Stimulated activated CD4-positive, alpha-beta T cell treated with anti-CD3 and anti-CD28 coated beads, Interleukin-12 subunit alpha, Interleukin-12 subunit beta, amount 100 ng/mL, for 48 hours (primary cell): ENCODE measurements at regions not wholly inside any gene's neighbourhood (a gene's known extent, or its start where the extent isn't known, plus 50 kb on each side); places are given as distances from the start of the nearest gene placed in this dataset.
"Not testable (repeated sequence)": the region's sequence is repeated elsewhere in the genome, so short reads cannot be mapped to it uniquely, and the experiment has no call there.

Source experiments
- DNase-seq, 3 donors: peaks; one replicate each; pipeline ENCODE4 v3.0.0-alpha.2; 2020; ENCODE audit warnings: low read depth in 2 of 3, low spot score in 1 of 3

GRCh38 chr2:200101922-200102321 is 146.5 kb downstream of the MAIP1 start:
- DNase-seq: no peak

DNA sequence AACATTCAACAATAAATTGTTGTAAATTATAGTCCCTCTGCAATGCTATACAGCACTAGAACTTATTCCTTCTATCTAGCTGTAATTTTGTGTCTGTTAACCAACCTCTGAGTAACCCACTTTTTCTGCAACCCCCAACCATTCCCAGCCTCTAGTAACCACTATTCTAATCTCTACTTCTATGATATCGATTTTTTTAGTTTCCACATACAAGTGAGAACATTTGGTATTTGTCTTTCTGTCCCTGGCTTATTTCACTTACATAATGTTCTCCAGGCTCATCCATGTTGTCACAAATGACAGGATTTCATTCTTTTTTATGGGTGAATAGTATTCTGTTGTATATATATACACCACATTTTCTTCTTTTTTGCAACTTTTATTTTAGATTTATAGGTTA is 147.6 kb downstream of the MAIP1 start:
- DNase-seq: no peak

DNA sequence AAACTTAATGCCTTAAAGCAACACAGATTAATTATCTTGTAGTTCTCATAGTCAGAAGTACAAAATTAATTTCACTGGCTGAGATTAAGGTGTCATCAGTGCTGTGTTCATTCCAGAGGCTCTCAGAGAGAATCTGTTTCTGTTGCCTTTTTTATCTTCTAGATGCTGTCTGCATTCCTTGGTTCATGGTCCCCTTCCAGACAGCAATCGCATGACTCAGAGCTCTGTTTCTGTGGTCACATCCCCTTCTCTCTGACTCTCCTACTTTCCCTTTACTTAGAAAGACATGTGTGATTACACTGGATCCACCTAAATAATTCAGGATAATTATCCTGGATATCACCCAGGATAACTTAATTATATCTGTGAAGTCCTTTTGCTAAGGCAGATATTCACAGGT is 148.6 kb downstream of the MAIP1 start:
- no peak for DNase-seq

GRCh38 chr2:200107514-200108217 is 152.3 kb downstream of the MAIP1 start:
- DNase-seq: no peak

DNA sequence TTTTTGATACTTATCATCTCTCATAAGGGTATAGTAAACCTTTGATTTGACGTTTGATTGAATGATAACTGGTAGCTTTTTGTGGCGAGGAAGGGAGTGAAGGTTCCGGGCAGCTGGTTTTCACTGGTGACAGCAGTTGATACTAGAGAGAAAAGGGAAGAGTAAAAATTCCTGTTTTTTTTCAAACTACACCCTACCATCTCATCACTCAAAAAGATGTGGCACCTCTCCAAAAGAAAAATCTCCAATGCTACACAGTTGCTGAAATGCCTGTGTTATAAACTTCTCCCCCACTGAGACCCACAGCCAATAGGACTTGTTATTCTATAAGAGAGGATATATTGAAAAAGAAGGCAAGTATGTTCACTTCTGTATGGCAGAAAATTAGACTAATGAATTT is 154.0 kb downstream of the MAIP1 start:
- no peak for DNase-seq

DNA sequence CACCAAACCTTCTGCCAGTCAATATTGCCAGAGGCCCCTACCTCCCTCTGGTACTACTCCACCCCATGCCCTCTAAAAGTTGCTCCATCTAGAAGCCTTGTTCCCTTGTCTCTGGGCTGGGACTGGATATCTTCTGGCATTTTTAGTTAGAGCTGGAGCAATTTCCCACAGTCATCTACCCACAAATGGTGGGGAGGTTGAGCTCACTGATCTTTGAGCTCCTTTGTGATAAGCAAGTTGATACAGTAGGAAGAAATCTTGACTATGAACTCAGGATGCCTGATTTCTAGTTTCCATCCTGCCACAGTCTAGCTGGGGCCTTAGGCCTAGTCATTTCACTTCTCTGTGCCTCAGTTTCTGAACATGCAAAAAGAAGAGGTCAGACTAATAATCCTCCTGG is 155.0 kb downstream of the MAIP1 start:
- no peak for DNase-seq

DNA sequence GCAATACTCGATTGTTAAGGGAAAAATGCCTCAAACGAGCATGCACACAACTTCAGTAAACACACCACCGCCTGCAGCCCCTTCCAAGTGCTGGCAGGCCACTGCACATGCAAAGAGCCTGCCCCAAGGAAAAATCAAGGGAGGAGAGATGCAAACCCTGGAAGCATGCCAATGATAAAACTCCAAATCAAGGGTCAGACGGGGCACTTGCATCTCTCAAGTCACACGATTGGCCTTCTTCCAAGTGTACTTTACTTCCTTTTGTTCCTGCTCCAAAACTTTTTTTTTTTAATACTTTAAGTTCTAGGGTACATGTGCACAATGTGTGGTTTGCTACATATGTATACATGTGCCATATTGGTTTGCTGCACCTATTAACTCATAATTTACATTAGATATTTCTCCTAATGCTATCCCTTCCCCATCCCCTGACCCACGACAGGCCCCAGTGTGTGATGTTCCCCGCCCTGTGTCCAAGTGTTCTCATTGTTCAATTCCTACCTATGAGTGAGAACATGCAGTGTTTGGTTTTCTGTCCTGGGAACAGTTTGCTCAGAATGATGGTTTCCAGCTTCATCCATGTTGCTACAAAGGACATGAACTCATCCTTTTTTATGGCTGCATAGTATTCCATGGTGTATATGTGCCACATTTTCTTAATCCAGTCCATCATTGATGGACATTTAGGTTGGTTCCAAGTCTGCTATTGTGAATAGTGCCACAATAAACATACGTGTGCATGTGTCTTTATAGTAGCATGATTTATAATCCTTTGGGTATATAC is 157.8 kb downstream of the MAIP1 start:
- DNase-seq: not testable (repeated sequence)

GRCh38 chr2:200119236-200119635 is 163.9 kb downstream of the MAIP1 start:
- no peak for DNase-seq

DNA sequence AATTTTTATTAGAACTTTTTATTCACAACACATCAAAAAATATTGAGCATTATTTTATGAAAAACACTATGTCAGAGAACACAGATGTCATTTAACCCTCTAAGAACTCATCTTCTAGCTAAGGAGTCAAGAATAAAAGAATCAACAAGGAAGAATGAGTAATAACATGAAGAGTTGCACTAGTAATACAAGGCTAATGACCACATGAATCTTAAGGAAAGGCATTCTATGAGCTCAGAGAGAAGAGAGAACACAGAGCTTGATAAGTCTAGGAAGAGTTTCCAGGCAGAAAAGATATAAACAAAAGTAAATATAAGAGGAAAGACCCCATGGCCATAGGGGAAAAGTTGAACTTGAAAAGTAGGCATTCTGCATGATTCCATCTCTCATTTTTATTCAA is 166.5 kb downstream of the MAIP1 start:
- no peak for DNase-seq

- DNase-seq: no peak
Observed at GRCh38 chr2:200122683-200123082, 167.3 kb downstream of the MAIP1 start.

DNA sequence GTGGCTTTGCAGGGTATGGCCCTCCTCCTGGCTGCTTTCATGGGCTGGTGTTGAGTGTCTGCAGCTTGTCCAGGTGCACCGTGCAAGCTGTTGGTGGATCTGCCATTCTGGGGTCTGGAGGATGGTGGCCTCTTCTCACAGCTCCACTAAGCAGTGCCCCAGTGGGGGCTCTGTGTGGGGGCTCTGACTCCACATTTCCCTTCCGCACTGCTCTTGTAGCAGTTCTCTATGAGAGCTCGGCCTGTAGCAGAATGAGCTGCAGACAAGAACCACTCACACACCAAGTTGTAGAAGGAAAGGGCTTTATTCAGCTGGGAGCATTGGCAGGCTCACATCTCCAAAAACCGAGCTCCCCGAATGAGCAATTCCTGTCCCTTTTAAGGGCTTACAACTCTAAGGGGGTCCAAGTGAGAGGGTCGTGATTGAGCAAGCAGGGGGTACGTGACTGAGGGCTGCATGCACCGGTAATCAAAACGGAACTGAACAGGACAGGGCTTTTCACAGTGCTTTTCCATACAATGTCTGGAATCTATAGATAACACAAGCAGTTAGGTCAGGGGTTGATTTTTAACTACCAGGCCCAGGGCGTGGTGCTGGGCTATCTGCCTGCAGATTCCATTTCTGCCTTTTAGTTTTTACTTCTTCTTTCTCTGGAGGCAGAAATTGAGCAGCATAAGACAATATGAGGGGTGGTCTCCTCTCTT is 169.4 kb downstream of the MAIP1 start:
- DNase-seq: not testable (repeated sequence)

DNA sequence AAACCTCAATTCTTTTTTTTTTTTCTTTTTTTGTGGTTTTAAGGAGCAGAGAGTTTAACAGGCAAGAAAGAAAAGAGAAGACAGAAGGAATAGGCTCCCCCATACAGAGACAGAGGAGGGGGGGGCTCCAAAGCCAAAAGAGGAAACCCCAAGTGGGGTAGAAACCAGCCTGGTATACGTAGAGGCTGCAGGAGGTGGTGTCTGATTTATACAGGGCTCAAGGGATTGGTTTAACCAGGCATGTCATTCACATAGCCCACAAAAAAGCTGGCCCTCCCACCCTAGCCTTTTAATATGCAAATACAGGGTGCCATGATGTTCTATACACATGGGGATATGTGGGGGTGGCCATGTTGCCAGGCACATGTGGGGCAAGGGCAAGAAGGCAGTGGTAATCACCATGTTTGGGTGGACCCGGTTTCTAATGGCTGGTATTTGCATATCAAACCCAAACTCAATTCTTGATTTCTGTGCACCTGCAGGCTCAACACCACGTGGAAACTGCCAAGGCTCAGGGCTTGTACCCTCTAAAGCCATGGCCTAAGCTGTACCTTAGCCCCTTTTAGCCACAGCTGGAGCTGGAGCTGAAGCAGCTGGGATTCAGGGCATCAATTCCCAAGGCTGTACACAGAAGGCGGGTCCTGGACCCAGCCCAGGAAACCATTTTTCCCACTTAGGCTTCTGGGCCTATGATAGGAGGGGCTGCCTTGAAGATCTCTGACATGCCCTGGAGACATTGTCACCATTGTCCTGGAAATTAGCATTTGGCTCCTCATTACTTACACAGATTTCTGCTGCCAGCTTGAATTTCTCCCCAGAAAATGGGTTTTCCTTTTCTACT is 170.3 kb downstream of the MAIP1 start:
- DNase-seq: no peak

DNA sequence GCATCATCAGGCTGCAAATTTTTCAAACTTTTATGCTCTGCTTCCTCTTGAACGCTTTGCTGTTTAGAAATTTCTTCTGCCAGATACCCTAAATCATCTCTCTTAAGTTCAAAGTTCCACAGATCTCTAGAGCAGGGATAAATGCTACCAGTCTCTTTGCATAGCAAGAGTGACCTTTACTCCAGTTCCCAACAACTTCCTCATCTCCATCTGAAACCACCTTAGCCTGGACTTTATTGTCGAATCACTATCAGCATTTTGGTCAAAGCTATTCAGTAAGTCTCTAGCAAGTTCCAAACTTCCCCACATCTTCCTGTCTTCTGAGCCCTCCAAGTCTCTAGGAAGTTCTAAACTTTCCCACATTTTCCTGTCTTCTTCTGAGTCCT is 170.9 kb downstream of the MAIP1 start:
- not testable (repeated sequence) for DNase-seq

DNA sequence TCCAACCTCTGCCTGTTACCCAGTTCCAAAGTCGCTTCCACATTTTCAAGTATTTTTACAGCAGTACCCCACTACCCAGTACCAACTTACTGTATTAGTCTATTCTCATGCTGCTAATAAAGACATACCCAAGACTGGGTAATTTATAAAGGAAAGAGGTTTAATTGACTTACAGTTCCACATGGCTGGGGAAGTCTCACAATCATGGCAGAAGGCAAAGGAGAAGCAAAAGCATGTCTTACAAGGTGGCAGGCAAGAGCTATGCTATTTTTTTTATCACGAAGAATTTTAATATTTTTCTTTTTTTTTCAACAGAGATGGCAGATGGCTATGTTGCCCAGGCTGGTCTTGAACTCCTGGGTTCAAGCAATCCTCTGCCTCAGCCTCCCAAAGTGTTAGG is 171.3 kb downstream of the MAIP1 start:
- not testable (repeated sequence) for DNase-seq

DNA sequence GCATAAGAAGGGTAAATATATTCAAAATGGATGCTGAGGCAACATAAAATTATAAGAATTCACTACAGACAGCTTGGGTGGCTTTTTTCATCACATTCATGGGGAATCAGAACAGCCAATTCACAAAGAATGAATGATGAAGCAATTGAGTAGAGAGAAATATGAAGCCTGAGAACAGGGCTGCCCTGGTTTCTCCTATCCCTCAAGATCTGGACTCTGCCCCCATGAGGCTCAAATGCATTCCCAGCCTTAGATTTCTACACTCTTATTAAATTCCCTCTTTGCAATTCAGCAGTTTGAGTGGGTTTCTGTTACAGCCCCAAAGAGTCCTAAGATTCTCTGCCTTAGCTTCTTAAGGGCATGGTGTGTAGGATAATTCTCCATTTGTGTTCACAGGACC is 172.5 kb downstream of the MAIP1 start:
- DNase-seq: no peak

DNA sequence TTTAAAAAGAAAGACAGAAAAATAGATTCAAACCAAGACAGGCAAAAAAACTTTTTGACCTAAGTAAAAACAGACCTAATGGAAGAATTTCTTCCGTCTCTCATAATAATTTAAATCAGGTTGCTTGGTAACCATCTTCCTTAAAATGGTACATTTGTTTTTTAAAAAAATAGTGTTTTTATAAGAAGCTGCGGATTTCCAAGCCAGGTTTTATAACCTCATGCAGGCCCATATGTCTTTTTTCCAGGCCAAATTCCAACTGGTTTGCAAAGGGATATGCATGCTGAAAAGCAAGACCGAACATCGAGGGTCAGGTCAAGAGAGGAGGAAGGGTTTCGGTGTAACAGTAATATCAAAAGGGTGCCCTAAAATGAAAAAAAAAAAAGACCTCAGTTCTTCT is 172.9 kb downstream of the MAIP1 start:
- DNase-seq: no peak

- no peak for DNase-seq
Observed at GRCh38 chr2:200129721-200130462, 174.5 kb downstream of the MAIP1 start.

- DNase-seq: no peak
Observed at GRCh38 chr2:200130762-200131166, 175.4 kb downstream of the MAIP1 start.

DNA sequence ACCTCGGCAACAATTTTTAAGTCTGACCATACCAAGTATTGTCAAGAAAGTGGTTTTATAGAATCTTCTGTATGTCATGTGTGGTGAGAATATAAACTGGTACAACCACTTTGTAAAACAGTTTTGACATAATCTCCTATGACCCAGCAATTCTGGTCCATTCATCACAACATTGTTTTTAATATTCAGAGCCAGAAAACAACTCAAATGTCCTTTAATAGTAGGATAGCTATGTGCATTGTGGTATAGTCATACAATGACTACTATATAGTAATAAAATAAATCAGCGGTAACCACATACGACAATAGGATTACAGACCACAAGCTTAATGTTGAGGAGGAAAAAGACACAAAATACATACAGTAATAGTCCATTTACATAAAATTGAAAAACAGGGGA is 175.2 kb upstream of the SPATS2L start:
- DNase-seq: no peak

- DNase-seq: no peak
Observed at GRCh38 chr2:200135082-200135481, 171.4 kb upstream of the SPATS2L start.

- DNase-seq: no peak
Observed at GRCh38 chr2:200136655-200137054, 169.8 kb upstream of the SPATS2L start.
